Fibroblast of skin of left biceps (primary cell): ENCODE measurements at regions not wholly inside any gene's neighbourhood (a gene's known extent, or its start where the extent isn't known, plus 50 kb on each side); places are given as distances from the start of the nearest gene placed in this dataset.

Experiments
- DNase-seq, 2 experiments: peaks; one replicate each; pipeline ENCODE4 v3.0.0-alpha.2; 2013; ENCODE audit warnings: low read depth in 2 of 2

- no peak for DNase-seq
Measured at GRCh38 chr13:22091971-22092300, 421.1 kb downstream of the FGF9 start.

DNA sequence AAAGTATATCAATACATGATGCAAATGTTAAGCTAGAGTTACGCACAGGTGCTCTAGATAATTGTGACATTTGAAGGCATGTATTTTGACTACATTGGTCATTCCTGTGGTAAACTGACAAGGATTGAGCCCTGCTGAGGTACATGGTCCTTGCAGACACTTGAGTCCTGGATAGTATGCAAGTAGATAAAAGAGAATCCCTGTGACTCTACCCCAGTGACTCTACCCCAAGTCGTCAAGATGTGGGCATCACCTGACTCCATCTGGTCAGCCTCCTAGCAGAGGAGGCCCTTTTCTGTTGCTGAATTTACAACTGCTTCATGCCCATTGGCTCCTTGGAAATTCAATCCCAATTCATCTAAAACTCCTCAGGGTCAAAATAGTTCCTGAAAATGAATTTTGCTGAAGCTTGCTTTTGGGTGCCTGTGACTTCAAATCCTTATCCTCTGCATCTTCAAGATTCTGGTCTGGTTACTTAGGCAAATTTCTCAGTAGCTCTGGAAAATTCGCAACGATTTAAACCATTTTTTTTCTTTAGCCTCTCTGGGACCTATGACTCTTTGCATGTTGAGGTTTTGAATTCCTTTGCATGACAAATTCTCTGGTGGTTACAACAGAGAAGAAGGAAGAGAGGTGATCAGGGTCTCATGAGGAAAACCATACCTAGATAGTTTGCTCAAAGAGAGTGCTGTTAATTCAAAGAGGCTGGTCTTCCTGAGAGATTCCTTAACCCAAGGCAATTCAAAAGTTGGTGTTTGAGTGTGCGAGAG lies 422.1 kb downstream of the FGF9 start:
- DNase-seq, result peak in 1 of 2 experiments; percentile 10

DNA sequence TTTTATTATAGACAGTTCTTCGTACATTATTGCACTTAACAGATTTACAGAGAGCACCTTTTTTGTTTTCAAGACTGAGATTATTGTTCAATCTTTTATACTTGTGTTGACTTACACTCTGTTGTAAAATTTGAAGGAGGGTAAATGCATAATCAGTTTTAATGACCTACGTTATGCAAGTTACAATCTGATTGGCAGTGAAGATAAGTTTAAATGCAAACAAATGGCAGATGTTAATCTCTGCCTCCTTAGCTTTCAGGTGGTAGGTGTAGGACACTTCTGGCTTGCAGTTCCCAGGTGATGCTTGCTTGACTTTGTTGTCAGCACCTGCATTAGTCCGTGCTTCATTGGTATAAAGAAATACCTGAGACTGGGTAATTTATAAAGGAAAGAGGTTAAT lies 424.9 kb downstream of the FGF9 start:
- no peak for DNase-seq

GRCh38 chr13:22099585-22099984 lies 428.7 kb downstream of the FGF9 start:
- DNase-seq, result no peak

DNA sequence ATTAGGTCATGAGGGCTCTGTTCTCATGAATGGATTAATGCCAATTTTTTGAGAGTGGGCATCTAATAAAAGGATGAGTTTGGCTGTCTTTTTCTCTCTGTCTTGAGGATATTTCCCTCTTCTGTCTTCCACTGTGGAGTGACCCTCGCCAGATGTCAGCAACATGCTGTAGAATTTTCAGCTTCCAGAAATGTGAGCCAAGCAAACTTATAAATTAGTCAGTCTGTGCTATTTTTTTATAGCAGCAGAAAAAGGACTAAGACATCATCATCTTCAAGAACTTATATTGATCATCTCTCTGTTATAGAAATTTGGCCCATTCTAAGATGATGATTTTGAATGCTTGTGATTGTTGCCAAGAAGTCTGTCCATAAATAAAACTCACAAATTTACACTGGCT lies 431.4 kb downstream of the FGF9 start:
- DNase-seq, result no peak

- DNase-seq, result no peak
Measured at GRCh38 chr13:22103046-22104027, 432.5 kb downstream of the FGF9 start.

DNA sequence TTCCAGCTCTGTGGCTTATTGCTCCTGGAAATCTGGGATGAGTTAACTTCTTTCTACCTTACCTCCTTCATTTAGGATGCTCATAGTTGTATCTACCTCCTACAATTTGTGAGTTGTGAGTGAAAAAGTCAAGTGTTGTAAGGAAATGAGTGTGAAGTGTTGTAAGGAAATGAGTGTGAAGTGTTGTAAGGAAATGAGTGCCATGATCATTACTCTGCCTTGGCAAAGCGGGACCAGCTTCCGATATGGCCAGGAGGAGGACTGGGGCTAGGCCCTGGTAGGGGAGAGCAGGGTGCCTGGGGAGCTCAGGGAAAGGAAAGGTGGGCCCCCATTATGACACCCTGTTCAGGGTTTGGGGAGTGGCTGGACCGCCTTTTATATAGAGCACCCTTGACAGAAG lies 435.2 kb downstream of the FGF9 start:
- no peak for DNase-seq

GRCh38 chr13:22107549-22107948 lies 436.7 kb downstream of the FGF9 start:
- DNase-seq, result no peak

DNA sequence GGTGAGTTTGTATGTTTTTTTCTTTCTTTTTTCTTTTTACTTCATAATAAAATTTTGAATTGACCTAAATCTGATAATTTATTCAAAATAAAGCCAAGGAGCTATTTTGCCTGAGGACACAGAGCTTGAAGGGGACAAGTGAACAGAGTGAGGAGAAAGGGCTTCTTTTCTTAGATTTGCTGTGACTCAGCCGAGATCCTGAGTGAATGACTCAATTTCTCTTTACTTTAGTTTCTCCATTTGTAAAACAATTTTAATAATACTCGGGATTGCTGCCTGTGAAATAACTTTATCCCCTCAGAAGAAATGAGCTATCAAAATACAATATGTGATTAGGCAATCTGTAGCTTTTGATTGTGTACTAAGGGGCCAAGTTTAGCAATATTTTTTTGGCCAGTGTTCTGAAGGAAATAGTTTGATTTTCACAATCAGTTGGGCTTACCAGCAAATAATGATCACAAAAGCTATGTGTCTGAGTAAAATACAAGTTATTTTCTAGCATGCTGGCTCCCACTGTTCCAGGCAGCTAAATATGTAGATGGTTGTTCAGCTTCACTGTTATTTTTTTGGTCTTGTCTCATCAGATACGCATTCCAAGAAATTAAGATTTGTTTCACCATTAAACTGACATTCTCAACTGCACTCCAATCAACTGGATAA lies 437.5 kb downstream of the FGF9 start:
- no peak for DNase-seq

DNA sequence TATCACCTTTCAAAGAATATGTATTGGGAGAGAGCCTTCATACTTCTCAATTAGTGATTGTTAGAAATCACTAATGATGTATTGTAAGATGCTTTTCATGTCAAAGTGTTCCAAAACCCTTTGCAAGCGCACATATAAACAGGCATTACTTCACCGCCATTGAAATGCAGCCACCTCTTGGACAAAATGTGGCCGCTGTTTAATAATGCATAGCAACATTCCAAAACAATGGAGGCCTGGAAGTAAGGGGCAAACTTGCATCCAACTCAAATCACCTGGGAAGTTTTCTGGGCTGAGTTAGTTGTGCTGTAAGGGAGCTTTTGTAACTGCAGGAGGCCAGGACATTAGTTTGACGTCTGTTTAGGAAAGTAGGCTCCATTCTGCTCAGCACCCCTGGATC lies 438.1 kb downstream of the FGF9 start:
- DNase-seq, result no peak

DNA sequence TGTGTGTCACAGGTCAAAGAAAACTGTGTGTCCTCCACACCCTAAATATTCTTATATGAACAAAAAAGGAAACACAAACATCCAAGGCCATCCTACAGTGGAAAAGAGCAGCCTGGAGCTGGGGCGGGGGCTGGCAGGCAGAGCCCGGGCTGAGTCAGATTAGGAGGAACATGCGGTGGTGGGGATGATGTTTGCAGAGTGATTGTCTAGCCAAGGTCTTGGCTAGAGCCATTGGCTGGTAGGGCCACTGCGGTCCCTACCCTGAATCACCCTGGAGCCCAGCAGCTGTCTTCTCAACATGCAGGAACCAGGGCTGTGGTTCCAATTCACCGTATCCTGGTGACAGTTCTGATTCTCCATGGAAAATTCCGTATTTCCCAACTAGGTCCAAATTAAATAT lies 439.5 kb downstream of the FGF9 start:
- DNase-seq, result no peak

DNA sequence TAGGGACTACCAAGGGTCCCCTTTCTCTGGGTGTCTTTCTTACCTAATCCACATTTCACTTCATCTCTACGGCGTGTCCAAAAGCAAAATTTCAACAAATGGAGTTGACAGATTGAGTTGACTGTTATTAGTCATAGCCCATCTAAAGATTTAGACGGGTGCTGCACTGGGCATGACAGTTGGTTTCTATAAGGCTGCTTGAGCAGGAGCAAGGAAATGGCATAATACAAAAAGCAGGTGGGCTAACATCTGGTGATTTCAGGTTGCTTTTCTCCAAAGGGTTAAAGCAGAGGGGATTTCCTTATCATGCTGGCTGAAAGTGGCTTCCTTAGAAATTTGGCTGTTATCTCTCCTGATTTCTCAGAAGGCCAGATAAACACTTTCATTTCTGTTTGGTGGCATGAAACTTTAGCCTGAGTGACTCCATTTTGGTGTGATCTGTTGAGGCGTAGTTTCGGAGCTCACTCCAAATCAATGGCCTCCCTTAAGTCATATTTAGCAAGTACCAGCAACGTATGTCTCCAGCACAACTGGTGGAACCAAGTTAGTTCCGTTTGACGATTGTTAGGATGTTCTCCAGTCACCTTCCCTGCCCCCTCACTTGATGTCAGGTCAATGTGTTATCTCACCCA lies 440.4 kb downstream of the FGF9 start:
- DNase-seq, result no peak

- no peak for DNase-seq
Measured at GRCh38 chr13:22111961-22112360, 441.1 kb downstream of the FGF9 start.

GRCh38 chr13:22112956-22113745 lies 442.3 kb downstream of the FGF9 start:
- no peak for DNase-seq

- no peak for DNase-seq
Measured at GRCh38 chr13:22114630-22115311, 443.9 kb downstream of the FGF9 start.

DNA sequence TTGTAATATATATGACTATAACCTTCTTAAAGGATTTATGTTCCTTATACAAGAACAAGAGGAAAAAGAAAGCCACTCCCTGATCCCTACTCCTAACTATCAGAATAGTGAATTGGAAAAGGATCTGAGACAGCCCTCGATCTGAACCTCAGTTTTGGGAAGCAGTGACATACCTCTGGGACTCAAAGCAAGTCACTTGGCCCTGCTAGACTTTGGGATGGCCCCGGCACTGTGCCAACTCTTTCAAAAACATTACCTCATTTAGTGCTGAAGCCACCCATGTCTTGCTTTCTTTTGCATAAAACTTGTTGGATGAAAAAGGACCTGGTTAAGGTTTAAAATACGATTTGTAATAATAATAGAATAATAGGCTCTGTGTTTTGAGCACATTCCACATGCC lies 447.3 kb downstream of the FGF9 start:
- DNase-seq, result no peak

- DNase-seq, result no peak
Measured at GRCh38 chr13:22120646-22121045, 449.8 kb downstream of the FGF9 start.

DNA sequence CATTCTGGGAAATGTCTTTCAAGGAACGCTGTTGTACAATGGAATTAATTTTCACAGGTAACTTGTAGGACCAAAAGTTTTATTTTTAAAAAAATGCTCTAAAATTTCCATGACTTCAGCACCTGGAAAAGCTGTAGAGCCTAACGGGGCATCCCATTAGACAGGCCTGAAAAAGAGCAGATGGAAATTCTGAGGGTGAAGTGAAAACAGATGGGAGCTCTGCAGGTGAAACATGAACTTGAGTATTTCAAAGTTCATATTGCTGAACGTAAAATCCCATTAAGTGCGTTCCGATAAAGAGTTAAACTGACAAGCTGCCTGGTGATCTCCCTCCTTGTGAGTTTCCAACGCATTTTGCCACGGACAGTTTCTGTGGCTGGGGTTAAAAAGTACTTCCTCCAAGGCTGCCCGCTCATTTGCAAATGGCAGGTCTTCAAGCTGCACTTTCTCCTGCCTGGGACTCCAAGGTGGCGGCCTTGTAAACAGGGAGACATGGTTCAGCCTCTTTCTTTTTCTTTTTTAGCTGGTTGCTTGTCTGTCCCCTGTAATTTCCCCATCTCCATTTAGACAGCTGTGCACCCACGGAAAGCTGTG lies 450.4 kb downstream of the FGF9 start:
- no peak for DNase-seq

GRCh38 chr13:22126433-22127021 lies 455.7 kb downstream of the FGF9 start:
- no peak for DNase-seq
